ENCODE measurements at regions not wholly inside any gene's neighbourhood (a gene's known extent, or its start where the extent isn't known, plus 50 kb on each side); places are given as distances from the start of the nearest gene placed in this dataset.

DNA sequence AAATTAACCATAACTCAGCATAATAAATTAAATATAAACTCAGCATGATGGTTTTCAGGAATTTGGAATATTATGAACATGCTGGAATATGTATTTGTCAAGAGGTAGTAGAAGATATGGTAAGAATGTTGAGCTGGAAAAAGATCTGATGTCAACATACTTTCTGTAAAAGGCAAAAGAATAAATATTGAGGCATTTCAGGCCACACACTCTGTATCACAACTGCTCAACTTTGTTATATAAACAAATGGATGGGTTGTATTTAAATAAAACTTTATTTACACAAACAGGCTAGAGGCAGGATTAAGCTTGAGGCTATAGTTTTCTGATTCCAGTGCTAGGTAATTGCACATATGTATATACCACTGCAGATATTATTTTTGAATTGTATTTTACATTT lies 1409.4 kb downstream of the MRPL39 start:
- H3K27ac Mint-ChIP-seq, result no peak overlapping the region
- TF ChIP-seq, protein P1, sequence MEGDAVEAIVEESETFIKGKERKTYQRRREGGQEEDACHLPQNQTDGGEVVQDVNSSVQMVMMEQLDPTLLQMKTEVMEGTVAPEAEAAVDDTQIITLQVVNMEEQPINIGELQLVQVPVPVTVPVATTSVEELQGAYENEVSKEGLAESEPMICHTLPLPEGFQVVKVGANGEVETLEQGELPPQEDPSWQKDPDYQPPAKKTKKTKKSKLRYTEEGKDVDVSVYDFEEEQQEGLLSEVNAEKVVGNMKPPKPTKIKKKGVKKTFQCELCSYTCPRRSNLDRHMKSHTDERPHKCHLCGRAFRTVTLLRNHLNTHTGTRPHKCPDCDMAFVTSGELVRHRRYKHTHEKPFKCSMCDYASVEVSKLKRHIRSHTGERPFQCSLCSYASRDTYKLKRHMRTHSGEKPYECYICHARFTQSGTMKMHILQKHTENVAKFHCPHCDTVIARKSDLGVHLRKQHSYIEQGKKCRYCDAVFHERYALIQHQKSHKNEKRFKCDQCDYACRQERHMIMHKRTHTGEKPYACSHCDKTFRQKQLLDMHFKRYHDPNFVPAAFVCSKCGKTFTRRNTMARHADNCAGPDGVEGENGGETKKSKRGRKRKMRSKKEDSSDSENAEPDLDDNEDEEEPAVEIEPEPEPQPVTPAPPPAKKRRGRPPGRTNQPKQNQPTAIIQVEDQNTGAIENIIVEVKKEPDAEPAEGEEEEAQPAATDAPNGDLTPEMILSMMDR (IDR thresholded peaks at IDR 0.05; ENCODE audit: unreplicated experiment), result no peak
- H3K4me1 Mint-ChIP-seq, result no peaks in the 10 kb centered on the region
- DNase-seq (ENCODE audit: low spot score in 2 of 2, unreplicated experiment in 2 of 2), result no peak
- no peaks in the 10 kb centered on the region for H3K27me3 Mint-ChIP-seq (ENCODE audit: low read depth)
- no peak overlapping the region for H3K4me3 Mint-ChIP-seq
- H3K36me3 Mint-ChIP-seq, result no peaks in the 10 kb centered on the region
- peaks cover 18% of the 10 kb centered on the region for H3K9me3 Mint-ChIP-seq

GRCh38 chr21:24197132-24197643 lies 1410.1 kb downstream of the MRPL39 start:
- H3K9me3 Mint-ChIP-seq, result peaks cover 19% of the 10 kb centered on the region
- no peaks in the 10 kb centered on the region for H3K27me3 Mint-ChIP-seq (ENCODE audit: low read depth)
- TF ChIP-seq, protein P1 (IDR thresholded peaks at IDR 0.05; ENCODE audit: unreplicated experiment), result no peak
- H3K36me3 Mint-ChIP-seq, result no peaks in the 10 kb centered on the region
- no peak overlapping the region for H3K4me3 Mint-ChIP-seq
- DNase-seq (ENCODE audit: low spot score in 2 of 2, unreplicated experiment in 2 of 2), result no peak
- H3K27ac Mint-ChIP-seq, result no peak overlapping the region
- H3K4me1 Mint-ChIP-seq, result no peaks in the 10 kb centered on the region

DNA sequence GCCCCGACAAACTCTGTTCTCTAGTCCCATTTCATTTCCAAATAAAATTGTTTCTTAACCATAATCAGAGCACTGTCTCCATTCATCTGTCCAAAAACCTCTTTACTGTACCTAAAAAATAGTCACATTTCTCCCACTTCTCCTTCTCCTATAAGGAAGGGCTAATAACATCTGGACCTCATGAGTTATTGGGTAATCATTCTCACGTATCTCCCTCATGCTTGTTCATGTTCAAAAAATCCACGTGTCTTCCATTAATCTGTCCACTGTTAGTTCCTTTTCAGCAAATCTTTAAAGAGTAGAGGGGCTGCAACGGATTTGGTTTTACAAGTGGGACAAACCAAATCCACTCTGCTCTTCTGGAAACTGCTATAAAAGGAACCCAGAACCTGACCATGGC lies 1418.8 kb downstream of the MRPL39 start:
- Mint-ChIP-seq H3K36me3 (no peaks in the 10 kb centered on the region), H3K27me3 (ENCODE audit: low read depth) (no peaks in the 10 kb centered on the region), H3K4me1 (no peaks in the 10 kb centered on the region), H3K27ac (no peak overlapping the region), H3K9me3 (peaks cover 53% of the 10 kb centered on the region), H3K4me3 (no peak overlapping the region)
- TF ChIP-seq, protein P1 (IDR thresholded peaks at IDR 0.05; ENCODE audit: unreplicated experiment), result no peak
- DNase-seq (ENCODE audit: low spot score in 2 of 2, unreplicated experiment in 2 of 2), result no peak

GRCh38 chr21:24183077-24183476 lies 1424.2 kb downstream of the MRPL39 start:
- H3K36me3 Mint-ChIP-seq, result no peaks in the 10 kb centered on the region
- H3K4me1 Mint-ChIP-seq, result no peaks in the 10 kb centered on the region
- H3K27ac Mint-ChIP-seq, result no peak overlapping the region
- no peak overlapping the region for H3K4me3 Mint-ChIP-seq
- TF ChIP-seq, protein P1 (IDR thresholded peaks at IDR 0.05; ENCODE audit: unreplicated experiment), result no peak
- no peak for DNase-seq (ENCODE audit: low spot score in 2 of 2, unreplicated experiment in 2 of 2)
- H3K9me3 Mint-ChIP-seq, result peaks cover 53% of the 10 kb centered on the region
- H3K27me3 Mint-ChIP-seq (ENCODE audit: low read depth), result no peaks in the 10 kb centered on the region

DNA sequence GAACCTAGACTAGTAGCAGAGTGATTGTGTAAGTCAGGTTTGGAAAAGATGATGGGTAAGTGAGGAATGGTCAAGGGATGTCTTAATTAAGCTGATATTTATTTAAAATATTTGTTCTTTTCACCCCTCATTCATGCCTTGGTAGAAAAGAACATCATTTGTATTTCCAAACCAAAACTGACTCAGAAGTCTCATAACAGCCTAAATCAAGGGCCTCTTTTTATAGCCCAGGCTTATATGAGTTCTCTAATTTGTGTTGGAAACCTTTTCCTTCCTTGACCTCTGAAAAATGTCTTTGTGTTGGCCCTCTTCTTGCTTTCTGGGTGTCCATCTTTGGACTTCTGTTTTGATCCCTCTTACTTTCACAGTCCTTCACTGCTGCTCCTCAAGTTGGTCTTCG lies 1428.2 kb downstream of the MRPL39 start:
- no peak overlapping the region for H3K27ac Mint-ChIP-seq
- no peaks in the 10 kb centered on the region for H3K27me3 Mint-ChIP-seq (ENCODE audit: low read depth)
- no peak overlapping the region for H3K4me3 Mint-ChIP-seq
- H3K36me3 Mint-ChIP-seq, result no peaks in the 10 kb centered on the region
- H3K4me1 Mint-ChIP-seq, result no peaks in the 10 kb centered on the region
- DNase-seq (ENCODE audit: low spot score in 2 of 2, unreplicated experiment in 2 of 2), result no peak
- peaks cover 39% of the 10 kb centered on the region for H3K9me3 Mint-ChIP-seq
- TF ChIP-seq, protein P1 (IDR thresholded peaks at IDR 0.05; ENCODE audit: unreplicated experiment), result no peak

DNA sequence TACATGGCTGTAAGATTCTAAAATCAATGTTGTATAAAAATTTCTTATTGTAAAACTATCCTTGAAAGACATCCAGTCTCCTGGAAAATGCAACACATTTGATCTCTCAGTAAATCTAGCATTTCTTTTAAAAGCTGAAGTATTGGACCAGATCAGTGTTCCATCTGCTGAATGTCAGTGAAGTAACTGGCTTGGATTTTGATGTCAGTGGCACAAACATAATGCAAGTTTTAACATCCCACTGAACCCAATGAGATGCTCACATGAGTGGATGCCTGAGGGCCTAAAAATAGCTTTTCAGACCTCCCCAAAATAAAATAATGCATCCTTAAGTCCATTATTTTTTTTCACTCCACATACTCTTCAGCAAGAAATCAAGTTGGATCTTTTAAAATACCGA lies 1432.2 kb downstream of the MRPL39 start:
- H3K9me3 Mint-ChIP-seq, result peaks cover 48% of the 10 kb centered on the region

More for the DNA sequence above, 1432.2 kb downstream of the MRPL39 start:
- H3K36me3 Mint-ChIP-seq, result no peaks in the 10 kb centered on the region
- TF ChIP-seq, protein P1 (IDR thresholded peaks at IDR 0.05; ENCODE audit: unreplicated experiment), result no peak
- no peaks in the 10 kb centered on the region for H3K27me3 Mint-ChIP-seq (ENCODE audit: low read depth)
- no peak overlapping the region for H3K27ac Mint-ChIP-seq
- no peak for DNase-seq (ENCODE audit: low spot score in 2 of 2, unreplicated experiment in 2 of 2)
- no peak overlapping the region for H3K4me3 Mint-ChIP-seq
- no peaks in the 10 kb centered on the region for H3K4me1 Mint-ChIP-seq

Data from mesothelial cell of epicardium (in vitro differentiated cells).